HG02981 (cell line): ENCODE measurements at regions not wholly inside any gene's neighbourhood (a gene's known extent, or its start where the extent isn't known, plus 50 kb on each side); places are given as distances from the start of the nearest gene placed in this dataset.
"Not testable (repeated sequence)": the region's sequence is repeated elsewhere in the genome, so short reads cannot be mapped to it uniquely, and the experiment has no call there.

ENCODE experiments used
- ATAC-seq: cut with Tn5 transposase; IDR thresholded peaks from one replicate; pipeline ENCODE4 v1.9.1; 2021; ENCODE audit warnings: mild to moderate bottlenecking, moderate library complexity; ENCODE audit not compliant: unreplicated experiment

DNA sequence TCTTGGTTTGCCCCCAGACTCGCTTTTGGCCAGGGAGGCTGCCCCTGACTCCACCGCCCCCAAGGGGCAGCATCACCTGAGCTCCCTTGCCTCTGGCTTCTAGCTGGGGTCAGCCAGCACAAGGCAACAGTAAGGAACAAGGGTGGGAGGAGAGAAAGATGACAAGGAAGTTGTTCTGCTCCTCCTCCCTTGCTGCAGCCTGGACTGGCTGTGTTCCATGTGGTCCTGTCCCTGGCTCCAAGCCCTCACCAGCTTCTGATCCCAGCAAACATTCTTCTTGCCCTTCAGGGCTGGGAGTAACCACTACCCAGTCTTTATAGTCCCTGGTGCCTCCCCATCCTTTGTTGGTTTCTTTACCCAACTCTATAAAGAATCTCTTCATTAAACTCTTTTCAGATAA, 100.3 kb upstream of the SPIN1 start:
- ATAC-seq = no peak

DNA sequence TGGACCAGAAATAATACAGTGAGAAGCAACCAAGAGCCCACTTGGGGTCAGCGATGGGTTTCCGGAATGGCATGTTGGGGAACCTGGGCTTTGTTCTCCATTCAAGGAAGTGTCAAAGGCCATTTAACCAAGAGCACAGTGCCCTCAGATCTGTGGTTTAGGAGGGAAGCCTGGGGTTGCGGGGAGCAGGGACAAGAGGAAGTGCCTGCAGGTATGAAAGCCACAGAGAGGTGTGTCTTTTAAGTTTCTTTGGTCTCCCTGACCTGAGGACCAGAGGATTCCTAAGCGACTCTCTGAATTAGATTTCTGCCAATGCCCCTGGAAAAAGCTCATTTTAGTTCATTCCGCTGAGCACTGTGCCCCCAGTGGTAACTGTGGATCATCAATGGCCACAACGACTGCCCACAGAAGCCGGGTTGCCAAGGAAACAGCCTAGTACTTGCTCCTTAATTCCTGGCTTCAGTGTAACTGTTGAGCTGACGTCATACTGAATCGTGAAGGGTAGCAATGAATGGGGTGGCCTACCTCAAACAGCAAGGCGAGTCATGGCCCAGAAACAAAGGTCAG, 107.3 kb upstream of the SPIN1 start:
- ATAC-seq = no peak

DNA sequence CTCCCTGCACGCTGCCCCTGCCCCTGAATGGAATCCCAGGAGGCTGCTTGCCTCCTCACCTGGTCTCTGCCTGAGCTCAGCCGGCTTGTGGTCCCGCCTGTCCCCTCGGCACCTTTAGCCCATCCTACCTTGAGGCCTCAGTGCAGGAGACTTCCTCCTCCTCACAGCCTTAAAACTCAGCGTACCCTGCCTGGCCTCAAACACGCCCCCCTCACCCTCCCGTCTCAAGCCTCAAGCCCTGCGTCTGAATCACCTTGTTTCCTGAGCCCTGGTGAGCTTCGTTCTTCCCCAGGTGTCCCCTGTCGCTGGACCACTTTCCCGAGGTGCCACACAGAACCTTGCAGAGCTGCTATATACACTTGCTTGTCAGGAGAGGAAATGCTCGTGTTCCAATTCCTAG, 110.2 kb upstream of the SPIN1 start:
- no peak for ATAC-seq

DNA sequence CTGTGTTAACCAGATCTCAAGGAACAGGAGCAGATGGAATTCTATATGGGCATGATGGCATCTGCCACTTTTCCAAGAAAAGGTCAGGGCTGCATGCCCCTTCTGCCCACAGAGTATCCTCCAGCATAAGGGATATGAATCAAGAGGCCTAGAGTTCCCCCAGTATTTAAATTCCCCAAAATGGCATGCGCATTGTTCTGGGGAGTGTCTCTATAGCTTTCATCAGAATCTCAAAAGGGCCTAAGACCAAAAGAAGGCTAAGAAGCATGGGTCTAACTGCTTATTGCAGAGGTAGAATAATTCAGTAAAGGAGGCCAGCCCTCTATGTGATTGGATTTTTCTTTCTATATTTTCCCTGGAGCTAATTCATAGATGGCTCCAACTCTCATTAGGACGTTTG, 114.2 kb upstream of the SPIN1 start:
- no peak for ATAC-seq

DNA sequence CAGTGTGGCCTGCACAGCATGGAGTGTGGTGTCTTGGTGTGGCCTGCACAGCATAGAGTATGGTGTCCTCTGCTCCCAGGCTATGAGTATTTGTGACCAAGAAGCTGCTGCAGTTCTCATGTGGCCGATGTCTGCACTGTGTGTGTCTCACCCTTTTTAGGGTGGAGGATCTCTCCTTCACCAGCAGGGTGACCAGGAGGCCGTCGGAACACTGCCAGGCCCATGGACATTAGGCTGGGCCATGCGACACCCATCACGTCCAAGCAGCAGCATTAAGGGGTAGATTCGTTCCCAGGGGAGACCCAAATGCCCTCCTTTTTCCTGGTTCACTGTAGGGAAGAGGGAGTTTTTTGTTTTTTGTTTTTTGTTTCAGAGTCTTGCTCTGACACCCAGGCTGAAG, 115.3 kb upstream of the SPIN1 start:
- no peak for ATAC-seq

DNA sequence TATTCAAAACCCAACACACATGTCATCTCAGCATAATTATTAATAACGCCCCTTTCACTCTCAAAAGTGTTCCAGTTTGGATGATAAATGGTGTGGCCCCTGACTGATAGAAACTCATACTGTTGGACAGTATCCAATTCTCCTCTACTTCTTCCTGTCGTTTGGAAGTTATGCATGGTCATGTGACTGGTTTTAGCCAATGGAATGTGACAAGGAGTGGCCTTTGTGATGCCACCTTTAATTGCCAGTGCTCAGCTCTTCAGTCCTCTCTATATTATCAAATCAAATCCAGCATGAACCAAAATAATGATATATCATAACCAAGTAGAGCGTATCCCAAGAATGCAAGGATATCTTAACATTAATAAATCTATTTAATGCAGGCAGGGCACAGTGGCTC, 117.8 kb upstream of the SPIN1 start:
- ATAC-seq = no peak

DNA sequence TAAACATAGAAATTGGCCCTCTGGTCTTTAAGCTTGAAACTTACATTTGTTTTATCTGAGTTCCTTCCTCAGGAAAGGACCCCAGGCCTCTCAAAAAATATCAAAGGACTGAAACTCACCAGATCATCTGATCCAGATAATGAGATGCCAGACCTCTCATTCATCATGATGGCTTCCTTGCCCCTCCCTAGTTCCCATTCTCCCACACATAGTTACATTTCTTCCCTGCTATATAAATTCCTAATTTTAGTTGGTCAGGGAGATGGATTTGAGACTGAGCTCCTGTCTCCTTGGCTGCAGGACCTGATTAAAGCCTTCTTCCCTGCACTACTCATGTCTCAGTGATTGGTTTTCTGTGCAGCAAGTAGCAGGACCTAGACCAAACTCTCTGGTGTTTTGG, 119.4 kb upstream of the SPIN1 start:
- no peak for ATAC-seq

DNA sequence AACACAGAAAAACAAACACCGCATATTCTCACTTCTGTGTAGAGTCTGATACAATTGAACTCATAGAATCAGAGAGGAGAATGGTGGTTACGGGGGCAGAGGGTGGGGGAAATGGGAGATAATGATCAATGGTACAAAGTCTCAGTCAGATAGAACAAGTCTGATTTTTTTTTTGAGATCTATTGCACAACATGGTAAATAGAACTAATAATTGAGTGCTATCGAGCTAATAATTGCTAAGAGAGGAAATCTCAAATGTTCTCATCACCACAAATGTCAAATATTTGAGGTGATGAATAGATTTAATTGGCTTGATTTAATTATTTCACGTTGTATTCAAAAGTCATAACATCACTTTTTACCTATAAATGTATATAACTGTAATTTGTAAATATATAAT, 121.0 kb upstream of the SPIN1 start:
- ATAC-seq = no peak

DNA sequence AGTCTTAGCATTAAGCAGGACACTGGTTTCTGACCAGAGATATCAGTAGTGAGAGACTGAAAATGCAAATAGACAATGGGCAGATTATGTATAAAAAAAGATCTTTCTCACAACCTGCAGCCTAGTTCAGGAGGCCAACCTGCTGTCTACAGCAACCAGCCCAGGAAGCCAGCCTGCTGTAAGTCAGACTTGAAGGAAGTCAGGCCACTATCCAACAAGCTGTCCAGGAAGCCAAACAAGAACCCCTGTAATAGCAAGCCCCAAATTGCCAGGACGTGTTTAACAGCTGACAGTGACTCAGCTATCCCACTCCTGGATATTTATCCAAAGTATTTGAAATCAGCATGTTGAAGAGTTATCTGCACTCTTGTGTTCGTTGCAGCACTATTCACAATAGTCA, 121.8 kb upstream of the SPIN1 start:
- ATAC-seq = no peak

DNA sequence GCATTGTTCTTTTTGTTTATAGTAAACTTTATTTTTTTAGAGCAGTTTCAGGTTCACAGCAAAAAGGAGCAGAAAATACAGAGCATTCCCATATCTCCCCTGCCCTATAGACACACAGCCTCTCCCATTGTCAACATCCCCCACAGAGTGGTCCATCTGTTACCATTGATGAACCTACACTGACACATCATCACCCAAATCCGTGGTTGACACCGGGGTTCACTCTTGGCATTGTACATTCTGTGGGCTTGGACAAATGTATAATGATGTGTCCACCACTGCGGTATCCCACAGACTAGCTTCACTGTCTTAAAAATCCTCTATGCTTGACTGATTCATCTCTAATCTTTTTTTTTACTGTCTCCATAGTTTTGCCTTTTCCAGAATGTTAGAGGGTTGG, 120.7 kb upstream of the SPATA31C2 start:
- ATAC-seq = no peak

DNA sequence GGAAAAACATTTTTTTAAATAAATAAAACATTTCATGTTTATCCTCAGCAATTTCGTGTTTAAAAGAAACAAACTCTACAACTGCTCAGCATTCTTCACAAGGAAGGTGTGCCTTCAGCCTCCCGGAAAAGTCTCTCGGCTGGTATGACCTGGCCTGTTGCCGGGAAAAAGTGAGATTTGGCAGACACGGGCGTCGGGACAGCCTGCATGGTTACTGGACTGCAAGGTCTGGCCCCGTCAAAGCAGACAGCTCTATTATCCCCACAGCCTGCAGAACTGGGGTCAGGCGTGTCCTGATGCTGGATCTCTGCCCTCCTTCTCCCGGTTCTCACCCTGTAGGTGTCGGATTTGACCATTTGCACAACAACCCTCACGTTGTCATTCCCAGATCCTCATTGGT, 120.3 kb upstream of the SPATA31C2 start:
- ATAC-seq = no peak

DNA sequence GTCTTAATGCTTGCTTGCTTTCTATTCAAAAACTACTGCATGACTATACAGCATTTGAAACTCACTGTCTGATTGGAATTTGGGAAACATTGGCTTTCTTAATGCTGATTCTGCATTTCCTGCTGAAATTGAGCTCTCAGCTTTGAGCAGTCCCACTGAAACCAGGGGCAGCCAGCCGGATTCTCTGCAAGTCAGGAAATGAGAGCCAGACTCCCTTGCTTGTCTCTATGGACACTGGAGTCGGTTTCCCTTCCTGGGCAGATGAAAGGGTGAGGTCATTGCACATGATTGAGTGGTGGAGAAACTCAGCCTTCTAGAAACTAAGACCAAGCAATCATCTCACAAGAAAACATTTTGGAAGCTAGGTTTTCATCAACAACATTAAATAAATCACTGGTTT, 119.7 kb upstream of the SPATA31C2 start:
- ATAC-seq = no peak

DNA sequence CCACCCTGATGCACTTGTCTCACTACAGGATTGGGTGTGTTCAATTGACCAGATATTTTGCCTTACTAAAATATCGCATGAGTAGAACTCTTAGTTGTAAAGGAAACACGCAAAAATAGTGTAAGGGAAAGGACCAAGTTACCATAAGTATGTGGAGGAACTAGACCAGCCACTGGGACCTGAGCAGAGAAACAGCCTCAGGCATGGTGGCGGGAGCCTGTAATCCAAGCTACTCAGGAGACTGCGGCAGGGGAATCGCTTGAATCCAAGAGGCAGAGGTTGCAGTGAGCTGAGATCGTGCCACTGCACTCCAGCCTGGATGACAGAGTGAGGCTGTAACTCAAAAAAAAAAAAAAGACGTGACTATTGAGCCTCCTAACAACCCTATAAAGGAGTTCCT, 117.9 kb upstream of the SPATA31C2 start:
- no peak for ATAC-seq

DNA sequence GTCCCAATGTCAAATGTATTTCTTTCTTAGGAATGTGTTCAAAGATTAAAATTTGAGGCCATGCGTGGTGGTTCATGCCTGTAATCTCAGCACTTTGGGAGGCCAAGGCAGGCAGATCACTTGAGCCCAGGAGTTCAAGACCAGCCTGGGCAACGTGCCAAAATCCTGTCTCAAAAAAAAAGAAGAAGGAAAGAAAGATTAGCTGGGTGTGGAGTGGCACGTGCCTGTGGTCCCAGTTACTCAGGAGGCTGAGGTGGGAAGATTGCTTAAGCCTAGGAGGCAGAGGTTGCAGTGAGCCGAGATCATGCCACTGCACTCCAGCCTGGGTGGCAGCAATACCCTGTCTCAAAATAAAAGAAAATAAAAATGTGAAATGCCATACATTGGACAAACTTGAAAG, 117.5 kb upstream of the SPATA31C2 start:
- ATAC-seq = not testable (repeated sequence)

DNA sequence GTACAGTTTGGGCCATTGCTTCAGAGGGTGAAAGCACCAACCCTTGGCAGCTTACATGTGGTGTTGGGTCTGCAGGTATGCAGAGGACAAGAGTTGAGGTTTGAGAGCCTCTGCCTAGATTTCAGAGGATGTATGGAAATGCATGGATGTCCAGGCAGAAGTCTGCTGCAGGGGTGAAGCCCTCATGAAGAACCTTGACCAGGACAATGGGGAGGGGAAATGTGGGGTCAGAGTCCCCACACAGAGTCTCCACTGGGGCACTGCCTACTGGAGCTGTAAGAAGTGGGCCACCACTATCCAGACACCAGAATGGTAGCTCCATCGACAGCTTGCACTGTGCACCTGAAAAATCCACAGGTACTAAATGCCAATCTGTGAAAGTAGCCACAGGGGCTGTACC, 113.6 kb upstream of the SPATA31C2 start:
- no peak for ATAC-seq

DNA sequence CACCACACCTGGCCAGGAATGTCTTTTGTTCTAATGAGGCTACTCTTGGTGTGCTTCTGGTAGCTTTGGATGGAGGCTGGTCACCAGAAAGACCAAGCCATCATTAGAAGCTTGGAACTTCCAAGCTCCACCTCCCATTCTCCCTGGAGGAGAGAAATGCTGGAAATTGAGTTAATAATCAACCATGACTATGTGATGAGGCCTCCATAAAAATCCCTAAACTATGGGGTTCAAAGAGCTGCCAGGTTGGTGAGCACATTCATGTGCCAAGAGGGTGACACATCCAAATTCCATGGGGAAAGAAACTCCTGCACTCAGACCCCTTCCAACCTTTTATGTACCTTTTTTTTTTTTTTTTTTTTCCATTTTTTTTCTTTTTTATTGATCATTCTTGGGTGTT, 105.5 kb upstream of the SPATA31C2 start:
- ATAC-seq = no peak

DNA sequence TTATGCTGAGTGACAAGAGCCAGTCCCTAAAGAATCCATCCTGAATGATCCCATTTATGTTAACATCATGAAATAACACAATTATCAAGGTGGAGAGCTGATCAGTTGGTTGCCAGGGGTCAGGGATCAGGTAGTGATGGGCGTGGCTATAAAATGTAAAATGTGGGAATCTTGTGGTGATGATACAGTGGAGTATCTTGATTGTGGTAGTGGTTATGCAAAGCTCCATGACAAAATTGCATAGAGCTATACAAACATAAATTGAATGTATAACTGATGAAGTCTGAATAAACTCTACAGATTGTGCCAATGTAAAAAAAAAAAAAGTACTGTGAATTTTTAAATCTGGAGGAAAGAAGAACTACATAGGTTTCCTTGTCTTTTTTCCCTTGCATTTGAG, 104.6 kb upstream of the SPATA31C2 start:
- no peak for ATAC-seq

DNA sequence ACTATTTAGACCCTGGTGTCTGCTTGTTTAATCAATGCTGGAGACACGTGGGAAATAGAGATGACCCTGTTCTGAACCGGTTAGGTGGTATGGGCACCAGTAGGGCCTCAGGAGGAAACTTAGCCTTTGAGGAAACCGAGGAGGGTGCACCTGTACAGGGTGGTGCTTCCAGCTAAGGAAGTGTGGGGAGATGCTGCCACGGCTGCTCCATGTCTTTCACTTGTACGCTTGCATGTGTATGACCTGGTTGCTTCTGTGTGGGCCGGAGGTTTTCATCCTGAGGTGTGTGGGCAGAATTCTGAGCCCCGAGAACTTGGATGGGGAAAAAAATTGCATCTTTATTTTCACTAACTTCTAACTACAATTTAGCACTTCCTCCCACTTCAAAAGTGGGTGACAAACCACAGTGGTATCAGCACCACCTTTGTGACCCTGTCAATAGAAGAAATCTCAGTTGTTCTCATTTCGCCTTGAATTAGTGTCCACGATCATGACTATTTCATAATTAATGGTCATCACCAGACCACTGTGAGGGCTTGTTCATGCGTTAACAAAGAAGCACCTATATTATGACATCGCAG, 99.8 kb upstream of the SPATA31C2 start:
- ATAC-seq = no peak

DNA sequence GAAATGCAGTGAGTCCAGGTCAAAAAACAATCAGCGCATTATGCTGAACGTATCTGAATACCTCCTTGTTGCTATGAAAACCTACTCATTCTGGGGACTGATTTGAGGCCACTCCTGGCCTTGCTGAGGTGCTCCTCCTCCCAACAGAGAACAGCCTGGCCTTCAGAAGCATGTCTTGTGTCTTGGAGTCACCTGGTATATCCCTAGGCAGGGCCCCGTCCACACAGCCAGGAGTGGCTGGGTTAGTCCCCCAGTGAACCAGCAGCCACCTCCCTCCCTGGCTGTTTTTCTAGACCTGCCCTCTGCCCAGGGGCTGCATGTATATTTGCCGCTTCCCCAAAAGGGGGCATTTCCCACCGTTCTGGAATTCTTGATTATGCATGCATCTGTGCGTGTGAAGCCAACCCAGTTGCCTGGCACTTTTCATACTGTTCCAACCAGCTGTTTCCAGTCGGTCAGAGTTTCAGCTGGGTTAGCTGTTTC, 99.2 kb upstream of the SPATA31C2 start:
- ATAC-seq = no peak

DNA sequence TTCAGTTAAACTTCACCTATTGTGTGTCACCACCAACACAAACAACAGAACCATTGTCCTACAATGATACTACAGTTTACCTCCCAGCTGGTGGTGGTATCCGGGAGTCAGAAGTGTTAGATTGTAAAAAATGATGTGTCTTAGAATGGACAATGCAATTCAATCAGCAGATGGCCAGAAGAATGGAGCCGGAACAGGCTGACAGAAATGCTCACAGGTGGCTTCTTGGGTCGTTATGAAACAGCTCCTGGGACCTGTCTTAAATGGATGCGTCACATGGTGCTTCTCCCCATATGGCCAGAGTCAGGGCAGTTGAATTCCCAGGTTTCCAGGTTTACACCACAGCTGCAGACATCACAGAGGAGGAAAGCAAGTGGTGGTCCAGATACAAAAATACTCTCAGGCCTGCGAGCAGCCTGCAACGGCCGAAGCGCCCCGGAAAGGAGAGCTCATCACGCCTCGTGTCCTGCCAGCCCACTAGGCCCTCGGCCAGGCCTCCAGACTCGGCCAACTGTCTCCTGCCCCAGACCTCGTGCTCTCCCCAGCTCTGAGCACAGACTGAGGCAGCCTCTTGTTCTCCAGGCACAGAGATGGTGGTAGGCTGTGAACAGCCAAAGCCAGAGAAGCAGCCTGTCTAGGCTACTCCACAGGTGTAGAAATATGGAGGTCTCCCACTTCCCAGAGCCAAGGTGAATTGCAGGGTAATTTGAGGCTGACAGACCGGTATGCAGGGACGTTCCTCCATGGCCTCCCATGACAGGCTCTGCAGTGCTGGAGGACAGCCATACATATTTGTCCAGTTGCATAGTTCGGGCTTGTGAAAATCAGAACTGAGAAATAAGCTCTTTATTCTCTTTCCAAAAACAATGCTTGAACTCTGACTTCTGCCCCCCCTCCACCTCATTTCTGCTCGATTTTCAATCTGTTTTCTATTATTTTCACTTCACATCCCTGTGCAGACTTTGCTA, 98.5 kb upstream of the SPATA31C2 start:
- no peak for ATAC-seq

DNA sequence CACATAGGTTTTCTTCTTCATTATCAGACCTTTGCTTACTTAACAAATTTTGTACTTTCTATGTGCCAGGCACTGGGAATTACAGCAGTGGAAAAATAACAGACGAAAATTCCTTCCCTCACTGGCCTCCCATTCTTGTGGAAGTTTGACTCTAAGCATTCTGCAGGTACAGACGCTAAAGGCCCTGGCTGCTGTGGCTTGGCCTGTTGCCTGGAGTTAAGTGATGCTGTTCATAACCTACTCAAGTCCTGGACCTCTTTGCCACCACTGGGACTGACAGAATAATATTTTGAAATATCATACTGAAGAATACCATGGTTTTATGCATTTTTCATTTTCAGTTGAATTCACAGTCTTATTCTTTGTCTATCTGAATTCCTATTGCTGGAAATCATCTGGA, 97.3 kb upstream of the SPATA31C2 start:
- no peak for ATAC-seq

DNA sequence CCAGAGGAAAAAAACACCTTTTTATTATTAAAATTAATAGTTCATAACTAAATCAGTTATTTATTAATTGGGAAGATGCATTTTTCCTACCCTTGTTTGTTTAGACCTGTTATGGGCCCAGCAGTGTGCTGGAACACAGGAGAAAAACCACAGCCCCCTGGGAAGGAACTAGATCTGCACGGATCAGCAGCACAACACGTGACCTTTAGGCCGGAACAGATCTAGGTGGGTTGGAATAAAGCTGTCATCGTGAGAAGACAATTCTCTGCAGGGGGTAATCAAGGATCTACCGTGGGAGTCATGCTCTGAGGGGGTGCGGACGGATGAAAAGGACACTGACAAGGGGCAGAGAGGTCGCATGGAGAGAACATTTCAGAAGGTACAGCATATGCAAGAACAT, 95.8 kb upstream of the SPATA31C2 start:
- ATAC-seq = no peak
